SK-N-DZ (cell line): ENCODE measurements at regions not wholly inside any gene's neighbourhood (a gene's known extent, or its start where the extent isn't known, plus 50 kb on each side); places are given as distances from the start of the nearest gene placed in this dataset.

Experiments used
- DNase-seq: peaks from one replicate; pipeline ENCODE4 v3.0.0-alpha.2; 2015; ENCODE audit warnings: low spot score

GRCh38 chr12:91379051-91379775 lies 196.6 kb upstream of the DCN start:
- DNase-seq = no peak

GRCh38 chr12:91377436-91377835 lies 194.8 kb upstream of the DCN start:
- no peak for DNase-seq

- no peak for DNase-seq
Measured at GRCh38 chr12:91373086-91373485, 190.5 kb upstream of the DCN start.

GRCh38 chr12:91370086-91370868 lies 187.7 kb upstream of the DCN start:
- DNase-seq = no peak

DNA sequence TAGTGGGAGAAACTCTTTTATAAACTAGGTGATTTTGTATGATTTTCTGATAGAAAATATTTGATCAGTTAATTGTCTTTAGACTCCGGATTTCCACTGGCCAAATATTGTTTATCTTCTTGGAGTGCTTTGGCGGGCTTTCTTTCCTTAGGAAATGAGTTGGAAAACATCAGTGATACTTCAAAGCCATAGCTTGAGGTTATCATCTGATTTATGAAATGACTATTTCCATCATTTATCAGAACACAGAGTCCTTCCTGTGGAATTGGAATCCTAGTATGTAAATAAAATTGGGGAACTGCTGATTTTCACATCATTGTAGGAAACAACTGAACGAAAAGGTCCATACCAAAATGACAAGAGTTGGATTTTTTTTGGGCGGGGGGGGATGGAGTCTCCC lies 186.0 kb upstream of the DCN start:
- DNase-seq = no peak

DNA sequence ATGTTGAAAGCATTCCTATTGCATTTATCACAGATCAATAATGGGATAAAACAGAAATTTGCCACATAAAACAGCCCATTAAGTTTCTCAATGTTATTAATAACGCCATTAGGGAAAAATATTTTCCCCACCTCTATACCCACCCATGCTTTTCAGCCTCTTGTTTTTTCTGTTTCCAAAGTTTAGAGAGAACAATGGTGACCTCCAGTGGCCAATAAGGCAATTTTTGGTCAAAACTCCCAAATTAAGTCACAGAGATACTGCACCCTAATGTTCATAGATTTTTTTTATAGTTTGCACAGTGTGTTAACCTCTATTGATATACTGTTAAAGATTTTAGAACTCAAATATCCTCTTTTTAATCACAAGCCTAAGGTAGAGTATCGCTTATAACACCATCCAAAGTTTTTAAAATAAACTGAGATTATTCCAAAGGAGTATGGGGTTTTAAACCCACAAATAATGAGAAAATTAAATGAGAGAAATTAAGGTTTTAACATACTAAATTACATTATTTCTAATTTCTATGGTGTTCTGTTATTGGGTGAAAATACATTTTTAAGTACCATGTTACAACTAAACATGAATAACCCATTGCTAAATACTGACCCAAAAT lies 184.7 kb upstream of the DCN start:
- peak; percentile 38 for DNase-seq

DNA sequence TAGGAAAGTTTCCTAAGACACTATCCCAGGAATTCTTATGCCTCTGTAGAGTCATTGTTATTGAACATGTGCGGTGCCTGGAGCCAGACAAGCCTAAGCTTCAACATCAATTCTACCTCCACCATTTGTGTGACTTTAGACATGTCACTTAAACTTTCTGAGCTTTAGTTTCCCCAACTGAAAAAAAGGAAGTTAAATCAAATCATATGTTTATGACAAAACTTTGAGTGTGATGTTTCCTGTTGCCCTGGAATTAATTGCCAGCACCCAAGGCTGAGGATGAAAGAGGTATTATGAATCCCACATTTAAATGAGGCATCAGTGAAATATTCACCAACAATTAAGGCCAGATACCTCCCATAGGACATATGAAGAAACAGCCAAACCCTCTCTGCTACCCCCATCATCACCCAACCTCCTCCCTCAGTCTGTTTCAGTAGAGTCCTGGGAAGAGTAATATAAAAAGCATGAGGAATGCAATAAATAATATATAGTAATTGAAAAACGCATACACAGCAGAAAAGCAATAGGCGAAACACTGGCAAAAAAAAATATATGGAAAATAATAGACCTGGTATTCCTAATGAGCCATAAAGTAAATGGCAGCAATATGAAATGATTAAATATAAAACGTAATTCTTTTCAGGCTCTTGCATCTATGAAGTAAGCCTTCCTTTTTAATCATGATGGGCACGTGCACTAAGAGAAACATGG lies 182.0 kb upstream of the DCN start:
- DNase-seq = no peak

GRCh38 chr12:91361864-91362263 lies 179.2 kb upstream of the DCN start:
- peak; percentile 54 for DNase-seq

DNA sequence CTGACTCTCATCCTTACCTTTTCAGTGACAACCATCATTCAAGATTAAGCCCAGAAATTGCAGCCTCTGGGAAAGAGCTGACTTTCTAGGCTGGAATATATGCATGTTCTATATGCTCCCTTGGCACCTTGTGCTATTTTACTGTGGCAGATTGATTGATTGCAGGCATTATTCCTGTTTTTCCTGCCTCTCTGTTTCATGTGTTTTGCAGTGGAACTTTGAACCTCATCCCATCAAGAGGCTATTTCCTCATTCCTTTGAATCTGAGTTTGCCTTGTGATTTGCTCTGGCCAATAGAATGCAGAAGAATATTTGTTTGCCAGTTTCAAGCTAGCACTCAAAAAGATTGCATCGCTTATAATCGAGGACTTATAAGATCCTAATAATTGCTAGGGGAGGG lies 174.8 kb upstream of the DCN start:
- DNase-seq = no peak

DNA sequence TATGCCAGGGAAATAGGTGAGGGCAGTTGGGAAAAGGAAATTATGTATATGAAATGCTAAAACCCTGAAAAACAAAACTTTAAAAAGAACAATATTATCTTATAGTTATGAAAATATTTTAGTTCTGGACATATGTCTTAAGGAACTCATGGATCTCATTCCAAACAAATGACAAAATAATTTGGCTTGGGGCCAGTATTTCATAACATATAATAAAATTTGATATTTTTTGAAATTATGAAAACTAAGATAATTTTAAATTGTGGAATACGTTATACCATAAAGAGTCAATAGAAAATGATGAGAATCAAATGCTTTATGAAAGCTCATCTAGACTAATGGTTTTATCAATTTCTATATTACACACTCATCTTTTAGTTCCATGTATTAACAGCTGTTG lies 173.8 kb upstream of the DCN start:
- DNase-seq = no peak

- peak; percentile 76 for DNase-seq
Measured at GRCh38 chr12:91355150-91356006, 172.8 kb upstream of the DCN start.

DNA sequence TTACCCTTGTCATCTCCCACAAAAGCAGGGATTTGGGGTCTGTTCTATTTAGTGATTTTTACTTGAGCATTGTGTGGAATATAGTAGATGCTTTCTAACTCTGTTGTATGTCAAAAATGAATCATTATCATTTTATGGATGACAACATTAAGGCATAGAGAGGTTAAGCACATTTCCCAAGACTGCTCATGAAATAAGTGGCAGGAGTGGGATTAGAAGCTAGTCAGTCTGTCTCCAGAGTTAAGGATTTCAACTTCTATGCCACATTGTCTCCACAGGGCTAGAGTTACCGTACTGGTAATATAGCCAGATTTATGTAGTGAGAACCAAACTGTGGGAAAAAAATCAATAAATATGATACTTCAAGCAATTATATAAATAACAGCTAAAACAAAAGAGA lies 170.6 kb upstream of the DCN start:
- DNase-seq = no peak

GRCh38 chr12:91349476-91349875 lies 166.9 kb upstream of the DCN start:
- no peak for DNase-seq

GRCh38 chr12:91347481-91348214 lies 165.0 kb upstream of the DCN start:
- DNase-seq = no peak

- no peak for DNase-seq
Measured at GRCh38 chr12:91346827-91347226, 164.2 kb upstream of the DCN start.

- no peak for DNase-seq
Measured at GRCh38 chr12:91344408-91344807, 161.8 kb upstream of the DCN start.

- DNase-seq = peak; percentile 82
Measured at GRCh38 chr12:91343010-91343409, 160.4 kb upstream of the DCN start.

DNA sequence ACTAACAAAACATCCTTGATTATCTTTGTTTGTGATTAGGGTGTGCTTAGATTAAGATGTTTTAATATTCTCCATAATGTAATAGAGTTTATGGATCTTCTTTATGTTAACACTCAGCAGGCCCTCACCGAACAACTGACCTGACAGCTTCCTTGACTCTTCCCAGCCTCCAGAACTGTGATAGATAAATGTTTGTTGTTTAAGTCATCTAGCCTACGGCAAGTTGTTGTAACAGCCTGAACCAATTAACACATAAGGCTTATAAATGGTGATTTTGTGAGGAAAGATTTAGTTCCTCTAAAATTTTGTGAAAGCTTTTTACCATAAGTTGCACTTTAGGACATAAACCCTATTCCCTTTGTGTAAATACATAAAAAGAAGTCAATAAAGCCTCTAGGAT lies 156.5 kb upstream of the DCN start:
- DNase-seq = no peak

DNA sequence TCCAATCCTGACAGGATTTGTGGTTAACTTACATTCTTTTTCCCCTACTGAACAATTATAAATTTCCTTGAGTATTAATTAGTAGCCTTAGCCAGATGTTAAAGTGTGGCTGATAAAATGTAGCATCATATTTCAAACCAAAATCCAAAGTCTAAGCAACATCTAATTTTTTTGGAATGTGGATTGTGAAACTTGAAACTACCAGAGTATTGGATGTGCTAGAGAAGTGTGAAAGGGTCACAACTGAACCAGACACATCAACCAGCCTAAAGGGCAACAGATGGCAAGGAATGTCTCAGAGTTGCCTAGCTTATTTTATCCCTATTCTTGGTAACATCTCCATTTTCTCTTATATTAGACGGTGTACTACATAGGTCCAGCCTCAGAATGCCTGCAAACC lies 153.1 kb upstream of the DCN start:
- no peak for DNase-seq

GRCh38 chr12:91333966-91334365 lies 151.3 kb upstream of the DCN start:
- DNase-seq = no peak
